ENCODE measurements at regions not wholly inside any gene's neighbourhood (a gene's known extent, or its start where the extent isn't known, plus 50 kb on each side); places are given as distances from the start of the nearest gene placed in this dataset.

DNA sequence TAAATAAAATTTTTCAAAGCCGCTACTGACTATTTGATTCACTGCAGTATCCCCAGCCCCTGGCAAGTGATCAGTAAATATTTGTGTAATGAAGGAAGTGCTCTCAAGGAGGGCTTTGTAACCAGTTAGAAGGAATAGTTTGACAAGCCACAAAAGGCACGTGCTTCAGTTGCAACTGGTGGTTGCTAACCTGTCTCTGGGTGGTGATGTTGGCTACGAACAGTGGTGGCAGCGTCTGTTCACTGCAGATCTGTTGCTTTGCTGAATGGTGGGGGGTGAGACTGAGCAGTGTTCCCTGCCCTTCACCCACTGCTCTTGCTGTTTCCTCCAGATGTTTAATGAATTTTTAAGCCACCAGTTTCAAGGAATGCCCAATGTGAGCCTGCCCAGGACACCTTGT is 73.9 kb upstream of the SIX2 start:
- ChIA-PET POLR2A (no interaction called here), CTCF (no interaction called here)
- no peaks in the 10 kb centered on the region for H3K36me3 ChIP-seq (ENCODE audit: control insufficient read depth in 2 of 2, insufficient read depth in 1 of 2, low read length in 2 of 2)
- H3K9me3 ChIP-seq (ENCODE audit: control insufficient read depth, insufficient read depth, low read depth, low read length): no peaks in the 10 kb centered on the region
- TF ChIP-seq SCRT2 (tag by site-specific recombination; IDR thresholded peaks at IDR 0.05) (peak; percentile 71), SALL2 (tag by site-specific recombination; IDR thresholded peaks at IDR 0.05; ENCODE audit: borderline replicate concordance) (no peak)
- H3K4me1 ChIP-seq (ENCODE audit: control insufficient read depth, insufficient read depth, low read length): no peaks in the 10 kb centered on the region
- no peak overlapping the region for H3K4me3 ChIP-seq (ENCODE audit: low read depth, low read length)
- H3K27ac ChIP-seq (ENCODE audit: extremely low read depth, low read depth, low read length): no peak overlapping the region

DNA sequence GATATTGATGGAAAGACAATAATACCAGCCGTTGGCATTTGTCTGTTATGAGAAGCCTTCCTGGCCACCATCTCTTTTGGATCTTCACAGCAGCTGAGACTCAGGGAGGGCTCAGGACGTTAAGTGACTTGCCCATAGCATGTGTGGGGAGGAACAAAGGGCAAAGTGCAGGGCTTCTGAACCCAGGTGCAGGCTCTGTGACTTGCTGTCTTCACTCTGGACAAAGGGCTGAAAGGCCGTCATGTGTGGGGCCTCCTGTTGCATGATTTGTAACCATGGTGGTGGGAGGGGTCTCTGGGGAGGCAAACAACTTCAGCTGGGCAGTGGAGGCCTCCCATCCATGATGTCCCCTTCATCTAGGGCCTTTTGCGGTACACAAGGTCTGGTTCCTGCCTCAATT is 65.5 kb upstream of the SIX2 start:
- TF ChIP-seq SETDB1 (IDR thresholded peaks at IDR 0.05; ENCODE audit: insufficient read length, low read length): no peak
- TF ChIP-seq ZNF223 (tag by site-specific recombination; IDR thresholded peaks at IDR 0.05): no peak
- no peak for TF ChIP-seq ZNF155 (tag by site-specific recombination; IDR thresholded peaks at IDR 0.05)
- TF ChIP-seq, protein P1, sequence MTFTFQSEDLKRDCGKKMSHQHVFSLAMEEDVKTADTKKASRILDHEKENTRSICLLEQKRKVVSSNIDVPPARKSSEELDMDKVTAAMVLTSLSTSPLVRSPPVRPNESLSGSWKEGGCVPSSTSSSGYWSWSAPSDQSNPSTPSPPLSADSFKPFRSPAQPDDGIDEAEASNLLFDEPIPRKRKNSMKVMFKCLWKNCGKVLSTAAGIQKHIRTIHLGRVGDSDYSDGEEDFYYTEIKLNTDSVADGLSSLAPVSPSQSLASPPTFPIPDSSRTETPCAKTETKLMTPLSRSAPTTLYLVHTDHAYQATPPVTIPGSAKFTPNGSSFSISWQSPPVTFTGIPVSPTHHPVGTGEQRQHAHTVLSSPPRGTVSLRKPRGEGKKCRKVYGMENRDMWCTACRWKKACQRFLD (tag by site-specific recombination; IDR thresholded peaks at IDR 0.05): no peak
- TF ChIP-seq, protein P2, sequence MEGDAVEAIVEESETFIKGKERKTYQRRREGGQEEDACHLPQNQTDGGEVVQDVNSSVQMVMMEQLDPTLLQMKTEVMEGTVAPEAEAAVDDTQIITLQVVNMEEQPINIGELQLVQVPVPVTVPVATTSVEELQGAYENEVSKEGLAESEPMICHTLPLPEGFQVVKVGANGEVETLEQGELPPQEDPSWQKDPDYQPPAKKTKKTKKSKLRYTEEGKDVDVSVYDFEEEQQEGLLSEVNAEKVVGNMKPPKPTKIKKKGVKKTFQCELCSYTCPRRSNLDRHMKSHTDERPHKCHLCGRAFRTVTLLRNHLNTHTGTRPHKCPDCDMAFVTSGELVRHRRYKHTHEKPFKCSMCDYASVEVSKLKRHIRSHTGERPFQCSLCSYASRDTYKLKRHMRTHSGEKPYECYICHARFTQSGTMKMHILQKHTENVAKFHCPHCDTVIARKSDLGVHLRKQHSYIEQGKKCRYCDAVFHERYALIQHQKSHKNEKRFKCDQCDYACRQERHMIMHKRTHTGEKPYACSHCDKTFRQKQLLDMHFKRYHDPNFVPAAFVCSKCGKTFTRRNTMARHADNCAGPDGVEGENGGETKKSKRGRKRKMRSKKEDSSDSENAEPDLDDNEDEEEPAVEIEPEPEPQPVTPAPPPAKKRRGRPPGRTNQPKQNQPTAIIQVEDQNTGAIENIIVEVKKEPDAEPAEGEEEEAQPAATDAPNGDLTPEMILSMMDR (tag by site-specific recombination; IDR thresholded peaks at IDR 0.05): no peak
- no peak for TF ChIP-seq ZNF175 (tag by site-specific recombination; IDR thresholded peaks at IDR 0.05)
- no peak for TF ChIP-seq ZNF792 (tag by site-specific recombination; IDR thresholded peaks at IDR 0.05)
- TF ChIP-seq ZNF677 (tag by site-specific recombination; IDR thresholded peaks at IDR 0.05): no peak
- no peak for TF ChIP-seq ZNF747 (tag by site-specific recombination; IDR thresholded peaks at IDR 0.05)
- TF ChIP-seq ZNF391 (tag by site-specific recombination; IDR thresholded peaks at IDR 0.05; ENCODE audit: borderline replicate concordance, low read depth): no peak
- H3K36me3 ChIP-seq (ENCODE audit: control insufficient read depth in 2 of 2, insufficient read depth in 1 of 2, low read length in 2 of 2): no peaks in the 10 kb centered on the region
- no peaks in the 10 kb centered on the region for H3K4me1 ChIP-seq (ENCODE audit: control insufficient read depth, insufficient read depth, low read length)
- H3K27ac ChIP-seq (ENCODE audit: extremely low read depth, low read depth, low read length): no peak overlapping the region
- H3K9me3 ChIP-seq (ENCODE audit: control insufficient read depth, insufficient read depth, low read depth, low read length): no peaks in the 10 kb centered on the region
- ChIA-PET POLR2A (no interaction called here), CTCF (interaction anchor here (1.1 kb wide), 1 partner anchor 20 kb away, joined by 3 read pairs; no protein-coding TSS in a partner anchor)
- no peak overlapping the region for H3K4me3 ChIP-seq (ENCODE audit: low read depth, low read length)

DNA sequence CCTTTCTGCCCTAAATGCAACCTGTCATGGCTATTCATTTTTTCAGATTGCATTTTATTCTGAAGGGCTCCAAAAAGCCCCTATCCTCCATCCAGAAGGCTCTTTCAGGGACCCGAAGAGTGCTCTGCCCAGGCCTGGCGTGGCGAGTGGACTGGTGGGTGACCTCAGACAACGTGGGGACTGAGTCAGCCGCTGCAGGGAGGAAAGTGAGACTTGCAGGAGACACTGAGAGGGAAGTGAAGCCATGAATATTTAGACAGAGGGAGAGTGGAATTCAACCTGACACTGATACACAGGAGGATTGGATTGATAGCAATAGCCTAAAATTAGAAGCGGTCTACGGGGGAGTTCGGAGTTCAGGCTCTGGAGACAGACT is 63.6 kb upstream of the SIX2 start:
- H3K9me3 ChIP-seq (ENCODE audit: control insufficient read depth, insufficient read depth, low read depth, low read length): no peaks in the 10 kb centered on the region
- ChIA-PET CTCF (interaction anchor here (0.6 kb wide), 1 partner anchor 154 kb away, joined by 3 read pairs; no protein-coding TSS in a partner anchor), POLR2A (no interaction called here)
- H3K27ac ChIP-seq (ENCODE audit: extremely low read depth, low read depth, low read length): no peak overlapping the region
- TF ChIP-seq ZNF274 (IDR thresholded peaks at IDR 0.05; ENCODE audit: low read length) (no peak), ZNF274 (tag by site-specific recombination; IDR thresholded peaks at IDR 0.05; ENCODE audit: borderline replicate concordance) (no peak), ZNF624 (tag by site-specific recombination; IDR thresholded peaks at IDR 0.05) (no peak), ZNF777 (tag by site-specific recombination; IDR thresholded peaks at IDR 0.05; ENCODE audit: borderline replicate concordance) (no peak), ZNF677 (tag by site-specific recombination; IDR thresholded peaks at IDR 0.05) (no peak)
- TF ChIP-seq, protein P3, sequence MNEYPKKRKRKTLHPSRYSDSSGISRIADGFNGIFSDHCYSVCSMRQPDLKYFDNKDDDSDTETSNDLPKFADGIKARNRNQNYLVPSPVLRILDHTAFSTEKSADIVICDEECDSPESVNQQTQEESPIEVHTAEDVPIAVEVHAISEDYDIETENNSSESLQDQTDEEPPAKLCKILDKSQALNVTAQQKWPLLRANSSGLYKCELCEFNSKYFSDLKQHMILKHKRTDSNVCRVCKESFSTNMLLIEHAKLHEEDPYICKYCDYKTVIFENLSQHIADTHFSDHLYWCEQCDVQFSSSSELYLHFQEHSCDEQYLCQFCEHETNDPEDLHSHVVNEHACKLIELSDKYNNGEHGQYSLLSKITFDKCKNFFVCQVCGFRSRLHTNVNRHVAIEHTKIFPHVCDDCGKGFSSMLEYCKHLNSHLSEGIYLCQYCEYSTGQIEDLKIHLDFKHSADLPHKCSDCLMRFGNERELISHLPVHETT (tag by site-specific recombination; IDR thresholded peaks at IDR 0.05): no peak
- H3K36me3 ChIP-seq (ENCODE audit: control insufficient read depth in 2 of 2, insufficient read depth in 1 of 2, low read length in 2 of 2): no peaks in the 10 kb centered on the region
- H3K4me1 ChIP-seq (ENCODE audit: control insufficient read depth, insufficient read depth, low read length): no peaks in the 10 kb centered on the region
- no peak overlapping the region for H3K4me3 ChIP-seq (ENCODE audit: low read depth, low read length)
